HG03095 (cell line): ENCODE measurements at regions not wholly inside any gene's neighbourhood (a gene's known extent, or its start where the extent isn't known, plus 50 kb on each side); places are given as distances from the start of the nearest gene placed in this dataset.
"Not testable (repeated sequence)": the region's sequence is repeated elsewhere in the genome, so short reads cannot be mapped to it uniquely, and the experiment has no call there.

Experiments
- ATAC-seq: cut with Tn5 transposase; IDR thresholded peaks from one replicate; pipeline ENCODE4 v1.9.1; 2021; ENCODE audit warnings: moderate library complexity; ENCODE audit not compliant: unreplicated experiment

- ATAC-seq, result no peak
These were observed 351.6 kb downstream of the PIK3C3 start for GRCh38 chr18:42306594-42306980.

DNA sequence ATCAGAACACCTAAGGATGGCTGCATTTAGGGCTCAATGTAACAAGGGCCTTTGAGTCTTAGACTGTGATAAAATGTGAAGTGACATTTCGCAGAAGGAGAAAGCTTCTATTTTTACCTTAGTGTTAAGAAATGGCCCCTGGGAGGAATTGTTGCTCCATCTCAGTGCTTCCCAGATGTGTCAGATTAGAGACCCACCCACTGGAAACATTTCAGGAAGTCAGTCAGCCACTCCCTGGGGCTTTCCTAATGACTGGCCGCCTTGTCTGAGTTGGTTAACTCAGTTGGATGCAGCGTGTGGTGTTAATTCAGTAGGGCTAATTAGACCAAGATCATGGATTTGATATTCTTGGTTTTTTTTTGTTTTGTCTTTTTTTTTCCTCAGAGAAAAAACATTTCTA, 355.9 kb downstream of the PIK3C3 start:
- no peak for ATAC-seq

GRCh38 chr18:42326752-42327151, 371.7 kb downstream of the PIK3C3 start:
- no peak for ATAC-seq

DNA sequence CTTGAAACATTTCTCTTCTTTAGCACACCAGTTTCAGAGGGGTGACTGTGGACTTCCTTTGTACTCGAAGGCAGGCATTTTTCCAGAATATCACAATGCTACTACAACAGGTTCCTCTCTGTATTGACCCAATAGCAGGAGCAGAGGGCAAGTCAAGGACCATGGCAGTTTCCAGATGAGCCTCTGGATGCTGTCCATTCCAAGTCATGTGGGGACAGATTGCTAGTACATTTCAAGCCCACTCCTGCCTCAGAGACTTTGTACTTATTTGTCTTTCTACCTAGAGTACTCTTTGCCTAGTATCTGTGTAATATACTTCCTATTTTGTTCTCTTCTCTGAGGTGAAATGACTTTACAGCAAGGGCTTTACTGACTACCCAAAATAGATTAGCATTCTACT, 373.9 kb downstream of the PIK3C3 start:
- no peak for ATAC-seq

DNA sequence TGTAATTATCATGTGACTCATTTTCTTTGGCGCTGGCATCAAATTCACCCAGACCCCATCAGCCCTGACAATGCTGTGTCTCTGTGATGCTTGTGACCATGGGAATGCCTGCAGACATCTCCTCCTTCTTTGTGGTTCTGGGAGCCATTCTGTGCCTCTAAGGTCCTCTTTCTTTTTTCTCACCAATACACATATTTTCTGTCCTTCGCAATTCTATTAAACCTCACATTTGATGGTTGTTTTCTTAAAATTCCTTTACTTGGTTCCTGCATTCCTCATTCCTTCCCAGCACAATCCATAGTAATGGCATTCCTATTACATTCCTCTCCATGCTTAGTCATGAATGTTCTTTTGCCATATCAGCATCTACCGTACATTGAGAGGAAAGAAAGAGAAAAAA, 375.3 kb downstream of the PIK3C3 start:
- ATAC-seq, result no peak

- ATAC-seq, result no peak
These were observed 378.5 kb downstream of the PIK3C3 start for GRCh38 chr18:42333558-42333957.

- no peak for ATAC-seq
These were observed 379.9 kb downstream of the PIK3C3 start for GRCh38 chr18:42334931-42335330.

DNA sequence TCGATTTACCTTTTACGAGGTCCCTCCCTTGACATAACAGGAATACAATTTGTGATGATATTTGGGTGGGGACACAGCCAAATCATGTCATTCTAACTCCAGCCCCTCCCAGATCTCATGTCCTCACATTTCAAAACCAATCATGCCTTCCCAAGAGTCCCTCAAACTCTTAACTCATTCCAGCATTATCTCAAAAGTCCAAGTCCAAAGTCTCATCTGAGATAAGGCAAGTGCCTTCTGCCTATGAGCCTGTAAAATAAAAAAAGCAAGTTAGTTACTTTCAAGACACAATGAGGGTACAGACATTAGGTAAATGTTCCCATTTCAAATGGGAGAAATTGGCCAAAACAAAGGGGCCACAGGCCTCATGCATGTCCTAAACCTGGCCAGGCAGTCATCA, 381.1 kb downstream of the PIK3C3 start:
- ATAC-seq, result no peak

DNA sequence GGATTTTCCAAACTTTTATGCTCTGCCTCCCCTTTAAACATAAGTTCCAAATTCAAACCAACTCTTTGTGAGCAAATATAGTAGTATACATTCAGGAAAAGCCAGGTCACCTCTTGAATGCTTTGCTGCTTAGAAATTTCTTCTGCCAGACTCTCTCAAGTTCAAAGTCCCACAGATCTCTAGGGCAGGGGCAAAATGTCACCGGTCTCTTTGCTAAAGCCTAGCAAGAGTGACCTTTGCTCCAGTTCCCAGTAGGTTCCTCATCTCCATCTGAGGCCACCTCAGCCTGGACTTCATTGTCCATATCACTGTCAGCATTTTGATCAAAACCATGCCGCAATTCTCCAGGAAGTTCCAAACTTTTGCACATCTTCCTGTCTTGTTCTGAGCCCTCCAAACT, 382.3 kb downstream of the PIK3C3 start:
- ATAC-seq, result not testable (repeated sequence)

DNA sequence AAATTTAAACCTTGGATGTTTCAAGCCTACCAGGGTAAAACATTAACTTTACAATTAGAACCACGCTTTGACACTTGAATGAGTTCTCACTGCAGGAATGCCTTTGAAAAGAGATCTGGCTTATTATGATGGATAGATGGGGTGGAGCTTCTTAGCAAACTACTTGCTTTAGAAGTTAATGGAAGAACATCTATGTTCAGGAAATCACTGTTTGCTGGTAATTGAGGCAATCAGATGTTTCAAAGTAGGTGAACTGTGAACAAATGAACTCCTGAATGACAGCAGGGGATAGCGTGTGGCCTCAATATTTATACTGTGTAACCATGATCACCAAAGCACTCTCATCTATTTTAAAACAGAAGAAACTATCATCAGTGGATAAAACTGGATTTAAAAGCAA, 383.6 kb downstream of the PIK3C3 start:
- ATAC-seq, result no peak

DNA sequence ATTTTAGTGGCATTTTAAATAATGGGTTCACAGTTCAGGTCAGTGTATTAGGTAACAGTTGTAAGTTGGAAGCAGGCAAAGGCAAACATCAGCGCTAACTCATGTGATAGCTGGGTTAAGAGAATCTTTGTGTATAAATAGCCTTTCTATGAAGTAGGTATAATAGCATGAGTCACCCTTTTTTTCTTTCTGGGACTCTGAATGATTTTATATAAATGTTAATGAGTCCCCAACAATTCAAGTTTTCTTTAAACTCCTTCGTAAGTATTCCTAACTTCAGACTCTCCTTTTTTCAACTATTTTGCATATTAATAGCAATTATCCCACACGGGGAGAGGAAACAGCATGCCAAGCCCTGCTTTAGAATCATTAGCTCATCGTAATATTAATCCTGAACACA, 384.3 kb downstream of the PIK3C3 start:
- ATAC-seq, result no peak

- no peak for ATAC-seq
These were observed 385.5 kb downstream of the PIK3C3 start for GRCh38 chr18:42340423-42341009.

GRCh38 chr18:42341423-42341822, 386.4 kb downstream of the PIK3C3 start:
- ATAC-seq, result no peak

DNA sequence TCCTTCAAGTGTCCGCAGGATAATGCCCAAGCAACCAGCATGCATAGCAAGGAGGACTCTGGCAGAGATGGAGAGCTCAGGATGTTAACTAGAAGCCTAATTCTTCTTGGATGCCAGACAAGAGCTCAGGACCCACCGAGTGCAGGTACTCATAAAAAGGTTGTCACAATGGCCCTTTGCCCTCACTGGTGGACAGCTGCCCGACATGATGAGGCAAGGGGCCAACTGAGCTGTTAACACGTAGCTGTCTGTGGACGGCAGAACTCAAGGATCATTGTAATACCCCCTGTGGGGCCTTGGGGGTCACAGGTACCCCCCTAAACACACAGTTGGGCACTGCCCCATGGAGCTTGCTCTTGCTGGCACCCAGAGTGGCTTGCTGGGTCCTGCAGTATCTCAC, 393.7 kb downstream of the PIK3C3 start:
- no peak for ATAC-seq

GRCh38 chr18:42351455-42351854, 396.4 kb downstream of the PIK3C3 start:
- ATAC-seq, result no peak

DNA sequence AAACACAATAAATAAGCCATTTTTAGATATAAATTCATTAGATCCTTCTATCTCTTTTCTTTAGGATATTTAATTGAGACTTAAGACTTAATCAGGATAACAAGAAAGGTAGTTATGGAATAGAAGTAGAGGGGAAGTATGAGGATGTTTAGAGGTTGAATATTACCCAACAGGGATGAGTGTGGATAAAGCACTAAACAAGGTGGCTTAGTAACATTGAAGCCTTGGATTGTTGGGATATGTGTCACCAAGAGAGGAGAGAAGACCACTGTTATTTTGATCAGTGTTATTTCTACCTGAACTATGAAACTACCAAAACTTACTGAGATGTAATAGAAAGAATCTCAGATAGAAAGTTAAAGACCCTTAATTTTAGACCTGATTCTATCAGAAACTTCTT, 405.7 kb downstream of the PIK3C3 start:
- ATAC-seq, result no peak

DNA sequence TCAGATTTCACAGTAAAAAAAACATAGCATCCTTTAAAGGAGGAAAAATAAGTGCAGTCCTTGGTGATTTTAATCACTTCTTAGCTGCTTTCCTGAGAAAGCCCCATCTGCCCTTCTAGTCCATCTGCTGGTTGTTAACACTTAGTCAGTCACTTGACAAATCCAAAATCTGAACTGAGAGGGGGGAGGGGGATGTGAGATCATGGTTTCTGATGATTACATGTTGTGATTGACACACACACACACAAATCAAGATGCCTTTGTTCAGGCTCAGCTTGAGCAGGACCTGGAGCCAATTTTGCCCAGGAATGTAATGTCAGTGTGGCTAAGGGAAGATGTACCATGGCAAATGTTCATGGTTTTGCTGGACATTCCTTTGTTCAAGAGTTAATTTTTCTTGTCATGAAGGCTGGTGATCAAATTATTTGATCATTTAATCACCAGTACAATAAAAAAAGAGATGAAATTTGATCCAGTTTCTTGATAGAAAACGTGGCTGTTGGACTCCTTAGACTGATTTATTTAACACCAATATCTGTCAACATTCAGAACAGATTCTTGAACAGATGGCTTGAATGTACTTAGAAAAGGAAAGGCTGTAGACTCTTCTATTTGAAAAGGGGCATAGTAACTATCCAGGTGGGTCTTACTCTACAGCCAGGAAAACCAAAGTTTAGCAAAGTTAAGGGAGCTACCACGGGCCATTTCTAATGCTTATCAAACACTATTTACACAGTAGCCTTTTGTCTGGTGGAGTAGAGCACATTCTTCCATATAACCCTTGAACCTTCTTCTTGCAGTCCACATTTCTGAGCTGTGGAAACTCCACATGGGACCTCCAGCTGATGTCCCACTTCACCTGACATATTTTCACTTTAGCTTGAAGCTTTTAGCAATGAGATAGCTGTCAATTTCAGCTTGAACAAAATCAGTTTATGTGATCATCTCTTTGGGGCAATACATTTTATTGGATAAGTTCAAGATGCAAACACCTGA, 408.7 kb downstream of the PIK3C3 start:
- ATAC-seq, result no peak

DNA sequence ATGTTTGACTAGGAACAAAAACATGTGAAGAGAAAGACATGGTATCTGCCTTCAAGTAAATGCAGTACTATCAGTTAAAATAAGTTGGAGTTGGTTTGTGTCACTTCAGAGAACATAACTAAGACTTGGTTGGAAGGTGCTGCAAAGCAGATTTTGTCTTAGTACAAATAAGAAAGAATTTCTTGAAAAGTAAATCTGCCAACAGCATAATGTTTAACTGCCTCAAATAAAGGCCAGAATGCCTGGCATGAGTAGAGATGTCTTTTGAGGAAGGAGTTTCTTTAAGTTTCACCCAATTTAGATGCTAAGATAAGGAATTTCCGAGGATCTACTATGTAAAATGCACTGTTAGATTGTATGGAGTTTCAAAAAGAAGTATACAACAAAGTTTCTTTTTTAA, 409.7 kb downstream of the PIK3C3 start:
- no peak for ATAC-seq

DNA sequence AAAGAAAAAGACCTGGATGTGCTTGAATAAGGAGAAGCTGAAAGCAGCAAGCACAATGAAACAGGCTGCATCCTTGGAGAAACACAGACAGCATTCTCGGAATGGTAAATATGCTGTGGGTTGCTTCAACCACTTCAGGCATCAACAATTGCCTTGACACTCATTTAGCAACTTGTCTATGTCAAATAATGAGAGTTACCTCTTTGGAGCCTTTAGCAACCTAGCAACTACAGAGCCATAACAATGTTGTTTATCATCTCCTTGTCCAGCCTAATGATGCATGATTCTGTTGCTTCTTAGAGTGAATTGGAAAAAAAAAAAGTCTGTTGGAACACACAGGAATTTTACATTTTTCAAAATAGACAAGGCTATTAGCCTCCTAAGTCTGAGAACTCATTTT, 410.6 kb downstream of the PIK3C3 start:
- ATAC-seq, result no peak

- ATAC-seq, result no peak
These were observed 418.6 kb downstream of the PIK3C3 start for GRCh38 chr18:42373584-42373983.

GRCh38 chr18:42374961-42375360, 419.9 kb downstream of the PIK3C3 start:
- no peak for ATAC-seq

DNA sequence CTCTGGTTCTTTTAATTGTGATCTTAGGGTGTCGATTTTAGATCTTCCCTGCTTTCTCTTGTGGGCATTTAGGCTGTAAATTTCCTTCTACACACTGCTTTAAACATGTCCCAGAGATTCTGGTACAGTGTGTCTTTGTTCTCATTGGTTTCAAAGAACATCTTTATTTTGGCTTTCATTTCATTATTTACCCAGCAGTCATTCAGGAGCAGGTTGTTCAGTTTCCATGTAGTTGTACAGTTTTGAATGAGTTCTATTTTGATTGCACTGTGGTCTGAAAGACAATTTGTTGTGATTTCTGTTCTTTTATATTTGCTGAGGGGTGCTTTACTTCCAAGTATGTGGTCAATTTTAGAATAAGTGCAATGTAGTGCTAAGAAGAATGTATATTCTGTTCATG, 423.8 kb downstream of the PIK3C3 start:
- ATAC-seq, result not testable (repeated sequence)
